Spinal cord (tissue), 9 donors: ENCODE measurements at regions not wholly inside any gene's neighbourhood (a gene's known extent, or its start where the extent isn't known, plus 50 kb on each side); places are given as distances from the start of the nearest gene placed in this dataset.
"Not testable (repeated sequence)": the region's sequence is repeated elsewhere in the genome, so short reads cannot be mapped to it uniquely, and the experiment has no call there.

Experiments used
- DNase-seq, 6 donors: peaks; one replicate each; pipeline versions ENCODE4 v3.0.0 to v3.0.0-alpha.2; 2013 to 2015; ENCODE audit warnings: low spot score in 6 of 6, low read depth in 4 of 6
- H3K27ac ChIP-seq: one replicate; pipeline ENCODE4 v1.5.1; 2013; ENCODE audit warnings: low read depth, low read length, control low read depth
- H3K27me3 ChIP-seq: one replicate; pipeline ENCODE4 v1.6.1; 2013; ENCODE audit warnings: low read length; ENCODE audit not compliant: control insufficient read depth, insufficient read depth
- H3K36me3 ChIP-seq: one replicate; pipeline ENCODE4 v1.6.1; 2013; ENCODE audit warnings: low read length; ENCODE audit not compliant: control insufficient read depth, insufficient read depth
- H3K4me1 ChIP-seq: one replicate; pipeline ENCODE4 v1.6.1; 2013; ENCODE audit warnings: low read length; ENCODE audit not compliant: control insufficient read depth, insufficient read depth
- H3K4me3 ChIP-seq: one replicate; pipeline ENCODE4 v1.5.1; 2013; ENCODE audit warnings: low read depth, low read length, control low read depth
- H3K9me3 ChIP-seq: one replicate; pipeline ENCODE4 v1.6.1; 2013; ENCODE audit warnings: low read length; ENCODE audit not compliant: control insufficient read depth, insufficient read depth
- WGBS: methylation state at CpG from one replicate; pipeline ENCODE4 v1.1.5; 2013; ENCODE audit warnings: missing lambda C conversion rate; ENCODE audit not compliant: insufficient coverage; 5-methylcytosine and 5-hydroxymethylcytosine counted together
- donor health status: healthy.

- DNase-seq: peak in 1 of 6 donors; percentile 64
- H3K4me1 ChIP-seq: no peaks in the 10 kb centered on the region
- 100% methylated on average over 1 of the region's 2 CpGs for WGBS
- no peaks in the 10 kb centered on the region for H3K27me3 ChIP-seq
- H3K4me3 ChIP-seq: no peak overlapping the region
- no peak overlapping the region for H3K27ac ChIP-seq
- H3K9me3 ChIP-seq: no peaks in the 10 kb centered on the region
- no peaks in the 10 kb centered on the region for H3K36me3 ChIP-seq
These were observed 416.9 kb downstream of the SLC6A15 start for GRCh38 chr12:84495711-84496110.

- whole genome bisulfite sequencing: no CpG with 5 or more reads among the region's 3 CpGs
- Histone ChIP-seq H3K9me3 (no peaks in the 10 kb centered on the region), H3K27ac (no peak overlapping the region), H3K36me3 (no peaks in the 10 kb centered on the region), H3K27me3 (no peaks in the 10 kb centered on the region), H3K4me3 (no peak overlapping the region), H3K4me1 (no peaks in the 10 kb centered on the region)
- no peak for DNase-seq
These were observed 420.2 kb downstream of the SLC6A15 start for GRCh38 chr12:84492351-84492883.

DNA sequence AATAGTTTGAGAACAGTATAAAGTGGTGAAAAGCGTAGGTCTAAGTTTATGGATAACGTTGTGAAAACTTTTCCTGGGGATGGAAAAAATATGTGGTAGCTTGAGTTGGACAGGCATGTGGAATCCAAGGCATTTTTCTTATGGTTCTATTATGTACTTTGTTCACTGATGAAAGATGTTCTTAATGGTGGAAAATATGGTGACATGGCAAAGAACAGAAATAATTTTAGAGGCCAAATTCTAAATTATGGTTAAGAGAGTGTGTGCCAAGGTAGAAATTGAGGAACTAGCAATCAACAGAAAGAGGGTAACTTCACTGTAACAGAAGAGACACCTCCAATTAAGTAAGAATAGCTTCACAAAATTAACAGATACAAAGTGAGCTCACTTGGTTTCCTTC, 427.8 kb downstream of the SLC6A15 start:
- 81% methylated on average over 2 of the region's 2 CpGs for WGBS
- no peaks in the 10 kb centered on the region for H3K27me3 ChIP-seq
- H3K4me3 ChIP-seq: no peak overlapping the region
- no peaks in the 10 kb centered on the region for H3K36me3 ChIP-seq
- no peak overlapping the region for H3K27ac ChIP-seq
- H3K9me3 ChIP-seq: no peaks in the 10 kb centered on the region
- no peaks in the 10 kb centered on the region for H3K4me1 ChIP-seq
- DNase-seq: no peak

- H3K27ac ChIP-seq: no peak overlapping the region
- H3K4me1 ChIP-seq: no peaks in the 10 kb centered on the region
- no CpG with 5 or more reads among the region's 3 CpGs for whole genome bisulfite sequencing
- H3K4me3 ChIP-seq: no peak overlapping the region
- no peaks in the 10 kb centered on the region for H3K36me3 ChIP-seq
- DNase-seq: no peak
- H3K9me3 ChIP-seq: no peaks in the 10 kb centered on the region
- H3K27me3 ChIP-seq: no peaks in the 10 kb centered on the region
These were observed 431.8 kb downstream of the SLC6A15 start for GRCh38 chr12:84480803-84481202.

- Histone ChIP-seq H3K9me3 (no peaks in the 10 kb centered on the region), H3K36me3 (no peaks in the 10 kb centered on the region), H3K27me3 (no peaks in the 10 kb centered on the region), H3K27ac (no peak overlapping the region), H3K4me1 (no peaks in the 10 kb centered on the region), H3K4me3 (no peak overlapping the region)
- peak in 1 of 6 donors; percentile 71 for DNase-seq
These were observed 442.2 kb downstream of the SLC6A15 start for GRCh38 chr12:84470361-84470760.

DNA sequence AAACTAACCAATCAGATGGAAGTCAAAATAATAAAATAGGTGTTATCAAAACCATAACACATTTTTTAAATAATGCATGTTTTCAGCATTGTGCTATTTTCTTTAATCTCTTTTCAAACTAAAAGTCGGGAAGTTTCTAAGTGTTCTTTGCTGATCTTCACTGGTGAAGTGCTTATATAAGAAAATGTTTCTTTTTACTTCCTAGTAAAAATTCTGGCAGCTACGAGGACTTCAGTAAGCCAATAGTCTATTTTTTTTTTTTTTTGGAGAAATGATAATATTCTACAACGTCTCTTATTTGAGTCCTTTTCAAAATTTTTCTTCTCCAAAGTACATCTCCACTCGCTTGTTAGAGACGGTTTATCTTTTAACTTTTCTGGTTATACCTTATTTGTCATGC, 448.0 kb downstream of the SLC6A15 start:
- no peak for DNase-seq
- Histone ChIP-seq H3K4me1 (no peaks in the 10 kb centered on the region), H3K36me3 (no peaks in the 10 kb centered on the region), H3K4me3 (no peak overlapping the region), H3K27me3 (no peaks in the 10 kb centered on the region), H3K27ac (no peak overlapping the region), H3K9me3 (no peaks in the 10 kb centered on the region)
- no CpG with 5 or more reads among the region's 5 CpGs for WGBS

GRCh38 chr12:84463741-84464495, 448.7 kb downstream of the SLC6A15 start:
- Histone ChIP-seq H3K27me3 (no peaks in the 10 kb centered on the region), H3K36me3 (no peaks in the 10 kb centered on the region), H3K4me3 (no peak overlapping the region), H3K27ac (no peak overlapping the region), H3K9me3 (no peaks in the 10 kb centered on the region), H3K4me1 (no peaks in the 10 kb centered on the region)
- DNase-seq: peak in 2 of 6 donors; percentile 8 to 10
- no CpG with 5 or more reads among the region's 2 CpGs for whole genome bisulfite sequencing

DNA sequence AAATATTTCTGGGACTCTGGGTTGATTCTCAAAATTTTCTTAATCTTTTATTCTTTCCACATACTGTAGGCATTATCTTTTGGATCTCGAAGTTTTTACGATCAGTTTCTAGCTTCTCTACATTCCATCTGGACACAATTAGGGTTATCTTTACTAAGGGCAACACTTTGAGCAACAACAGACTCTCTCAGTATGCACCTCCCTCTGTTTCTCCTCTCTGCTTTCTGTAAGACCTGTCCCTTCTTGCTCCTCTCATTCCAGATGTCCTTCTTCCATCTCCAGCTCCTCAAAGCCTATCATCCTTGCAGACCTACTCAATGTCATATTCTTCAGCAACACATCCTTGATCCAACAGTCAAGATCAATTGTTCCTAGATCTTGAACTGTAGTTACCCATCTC, 457.0 kb downstream of the SLC6A15 start:
- H3K27ac ChIP-seq: no peak overlapping the region
- no peak overlapping the region for H3K4me3 ChIP-seq
- 90% methylated on average over 2 of the region's 2 CpGs for WGBS
- no peaks in the 10 kb centered on the region for H3K27me3 ChIP-seq
- no peaks in the 10 kb centered on the region for H3K9me3 ChIP-seq
- no peak for DNase-seq
- H3K4me1 ChIP-seq: no peaks in the 10 kb centered on the region
- no peaks in the 10 kb centered on the region for H3K36me3 ChIP-seq

DNA sequence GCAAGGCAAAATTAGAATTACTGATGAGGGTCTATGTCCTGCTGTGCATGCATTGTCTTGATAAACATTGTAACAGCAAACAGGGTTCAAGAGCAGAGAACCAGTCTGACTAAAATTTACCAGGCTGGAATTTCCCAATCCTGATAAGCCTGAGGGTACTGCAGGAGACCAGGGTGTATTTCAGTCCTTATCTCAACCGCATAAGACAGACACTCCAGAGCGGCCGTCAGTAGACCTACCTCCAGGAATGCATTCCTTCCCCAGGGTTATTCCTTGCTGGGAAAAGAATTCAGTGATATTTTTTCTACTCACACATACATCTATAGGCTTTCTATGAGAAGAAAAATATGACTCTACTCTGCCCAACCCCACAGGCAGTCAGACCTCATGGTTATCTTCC, 466.1 kb downstream of the SLC6A15 start:
- no CpG with 5 or more reads among the region's 3 CpGs for WGBS
- not testable (repeated sequence) for H3K27ac ChIP-seq, H3K27me3 ChIP-seq, H3K36me3 ChIP-seq, H3K4me1 ChIP-seq, H3K4me3 ChIP-seq, H3K9me3 ChIP-seq, DNase-seq

GRCh38 chr12:84436134-84436533, 476.5 kb downstream of the SLC6A15 start:
- no peak overlapping the region for H3K27ac ChIP-seq
- no peaks in the 10 kb centered on the region for H3K27me3 ChIP-seq
- no peaks in the 10 kb centered on the region for H3K36me3 ChIP-seq
- WGBS: 100% methylated on average over 1 of the region's 1 CpG
- H3K9me3 ChIP-seq: no peaks in the 10 kb centered on the region
- DNase-seq: no peak
- H3K4me1 ChIP-seq: no peaks in the 10 kb centered on the region
- H3K4me3 ChIP-seq: no peak overlapping the region
